GM23338 (cell line): ENCODE measurements at regions not wholly inside any gene's neighbourhood (a gene's known extent, or its start where the extent isn't known, plus 50 kb on each side); places are given as distances from the start of the nearest gene placed in this dataset.

ENCODE experiments used
- ATAC-seq: fragments of 200-7000 bp; cut with Tn5 transposase; 3 replicates; pipeline ENCODE4 v1.9.1; 2020
- DNase-seq: peaks from one replicate; pipeline ENCODE4 v3.0.0-alpha.2; 2015; ENCODE audit warnings: low spot score
- H2AFZ ChIP-seq: fragments of 200-600 bp; sonication (generic); 2 replicates; pipeline ENCODE4 v1.8.0; 2016; ENCODE audit warnings: antibody characterized with exemption, mild to moderate bottlenecking, moderate library complexity
- H3F3A ChIP-seq: fragments of 200-600 bp; sonication (generic); replicated peaks from 2 replicates; pipeline ENCODE4 v1.8.0; 2017; ENCODE audit warnings: antibody characterized with exemption, mixed run types, low read depth
- H3K27ac ChIP-seq: fragments of 200-600 bp; sonication (generic); 2 replicates; pipeline ENCODE4 v1.6.1; 2016; ENCODE audit warnings: low read depth
- H3K27me3 ChIP-seq: fragments of 200-600 bp; sonication (generic); 2 replicates; pipeline ENCODE4 v1.8.0; 2016; ENCODE audit warnings: mild to moderate bottlenecking, mixed run types, moderate library complexity; ENCODE audit not compliant: insufficient read depth
- H3K36me3 ChIP-seq: fragments of 200-600 bp; sonication (generic); 2 replicates; pipeline ENCODE4 v1.8.0; 2016; ENCODE audit warnings: mild to moderate bottlenecking; ENCODE audit not compliant: insufficient read depth
- H3K4me1 ChIP-seq: fragments of 200-600 bp; sonication (generic); 2 replicates; pipeline ENCODE4 v1.8.0; 2016; ENCODE audit warnings: mild to moderate bottlenecking, moderate library complexity; ENCODE audit not compliant: insufficient read depth
- H3K4me2 ChIP-seq: fragments of 200-600 bp; sonication (generic); 2 replicates; pipeline ENCODE4 v1.7.1; 2017; ENCODE audit warnings: mixed run types
- H3K4me3 ChIP-seq: fragments of 200-600 bp; sonication (generic); 2 replicates; pipeline ENCODE4 v1.6.1; 2016; ENCODE audit warnings: mixed run types
- H3K79me2 ChIP-seq: fragments of 200-600 bp; sonication (generic); replicated peaks from 2 replicates; pipeline ENCODE4 v1.8.0; 2017; ENCODE audit warnings: mild to moderate bottlenecking; ENCODE audit not compliant: insufficient read depth
- H3K9me2 ChIP-seq: fragments of 200-600 bp; sonication (generic); 2 replicates; pipeline ENCODE4 v1.8.0; 2017; ENCODE audit not compliant: insufficient read depth
- H4K20me1 ChIP-seq: fragments of 200-600 bp; sonication (generic); replicated peaks from 2 replicates; pipeline ENCODE4 v1.8.0; 2017; ENCODE audit warnings: mild to moderate bottlenecking; ENCODE audit not compliant: insufficient read depth
- H3K27ac Mint-ChIP-seq: 2 replicates; pipeline ENCODE4 v1.8.0; 2020; ENCODE audit warnings: inconsistent platforms, mild to moderate bottlenecking, moderate library complexity, mixed read lengths
- H3K27me3 Mint-ChIP-seq: 3 replicates; pipeline ENCODE4 v1.8.0; 2022; ENCODE audit warnings: low read depth, mild to moderate bottlenecking, moderate library complexity, mixed read lengths, inconsistent platforms; ENCODE audit not compliant: insufficient read depth, poor library complexity
- H3K36me3 Mint-ChIP-seq: 3 replicates; pipeline ENCODE4 v1.8.0; 2021; ENCODE audit warnings: low read depth, mild to moderate bottlenecking, inconsistent platforms, moderate library complexity, mixed read lengths
- H3K4me1 Mint-ChIP-seq: 3 replicates; pipeline ENCODE4 v1.8.0; 2020; ENCODE audit warnings: mild to moderate bottlenecking, inconsistent platforms, mixed read lengths
- H3K4me3 Mint-ChIP-seq: 3 replicates; pipeline ENCODE4 v1.8.0; 2021; ENCODE audit warnings: moderate library complexity, mild to moderate bottlenecking, inconsistent platforms, mixed read lengths
- H3K9me3 Mint-ChIP-seq: 3 replicates; pipeline ENCODE4 v1.8.0; 2020; ENCODE audit warnings: moderate library complexity, mild to moderate bottlenecking, inconsistent platforms, mixed read lengths
- CREB1 ChIP-seq: fragments of 250-450 bp; sonication (Bioruptor Pico); IDR thresholded peaks from 2 replicates; pipeline ENCODE4 v1.5.0; 2020; ENCODE audit warnings: low read depth, mild to moderate bottlenecking, moderate library complexity
- EZH2 ChIP-seq: fragments of 200-600 bp; sonication (generic); IDR thresholded peaks from one replicate; pipeline ENCODE4 v1.8.0; 2017; ENCODE audit warnings: antibody characterized with exemption, mild to moderate bottlenecking, low read depth; ENCODE audit not compliant: unreplicated experiment
- EZH2phosphoT487 ChIP-seq: fragments of 200-600 bp; sonication (generic); IDR thresholded peaks from one replicate; pipeline ENCODE4 v1.8.1; 2018; ENCODE audit warnings: antibody characterized with exemption; ENCODE audit not compliant: unreplicated experiment
- JUNB ChIP-seq: IDR thresholded peaks from one replicate; pipeline ENCODE4 v1.6.1; 2016; ENCODE audit warnings: antibody characterized with exemption; ENCODE audit not compliant: unreplicated experiment
- NANOG ChIP-seq: IDR thresholded peaks from 2 replicates; pipeline ENCODE4 v1.6.1; 2016; ENCODE audit warnings: antibody characterized with exemption, borderline replicate concordance
- POLR2AphosphoS5 ChIP-seq: IDR thresholded peaks from 2 replicates; pipeline ENCODE4 v1.6.1; 2016; ENCODE audit warnings: antibody characterized with exemption, low read depth
- STAT1 ChIP-seq: IDR thresholded peaks from one replicate; pipeline ENCODE4 v1.6.1; 2016; ENCODE audit warnings: antibody characterized with exemption; ENCODE audit not compliant: unreplicated experiment
- ZNF114 ChIP-seq: fragments of 250-450 bp; sonication (Bioruptor Pico); IDR thresholded peaks from 2 replicates; pipeline ENCODE4 v1.5.0; 2020; ENCODE audit warnings: mild to moderate bottlenecking, moderate library complexity
- ZNF331 ChIP-seq: fragments of 250-450 bp; sonication (Bioruptor Pico); IDR thresholded peaks from 2 replicates; pipeline ENCODE4 v1.5.0; 2020; ENCODE audit warnings: low read depth, mild to moderate bottlenecking, moderate library complexity
- TF ChIP-seq, protein P1 (sequence below), 2 experiments: fragments of 200-600 bp in 1 of 2; sonication (generic) in 1 of 2; conservative IDR thresholded peaks; 2 replicates each; pipeline versions ENCODE4 v1.5.1 to v1.6.1; 2016 to 2017; ENCODE audit warnings: antibody characterized with exemption in 2 of 2, low read depth in 2 of 2, mild to moderate bottlenecking in 2 of 2, moderate library complexity in 1 of 2
- TF ChIP-seq, protein P2 (sequence below): IDR thresholded peaks from one replicate; pipeline ENCODE4 v1.6.1; 2018; ENCODE audit warnings: antibody characterized with exemption; ENCODE audit not compliant: unreplicated experiment
- TF ChIP-seq, protein P3 (sequence below): fragments of 250-450 bp; sonication (Bioruptor Pico); IDR thresholded peaks from 2 replicates; pipeline ENCODE4 v1.5.0; 2020; ENCODE audit warnings: mild to moderate bottlenecking, moderate library complexity
- TF ChIP-seq, protein P4 (sequence below): IDR thresholded peaks from 2 replicates; pipeline ENCODE4 v1.6.1; 2016; ENCODE audit warnings: antibody characterized with exemption

DNA sequence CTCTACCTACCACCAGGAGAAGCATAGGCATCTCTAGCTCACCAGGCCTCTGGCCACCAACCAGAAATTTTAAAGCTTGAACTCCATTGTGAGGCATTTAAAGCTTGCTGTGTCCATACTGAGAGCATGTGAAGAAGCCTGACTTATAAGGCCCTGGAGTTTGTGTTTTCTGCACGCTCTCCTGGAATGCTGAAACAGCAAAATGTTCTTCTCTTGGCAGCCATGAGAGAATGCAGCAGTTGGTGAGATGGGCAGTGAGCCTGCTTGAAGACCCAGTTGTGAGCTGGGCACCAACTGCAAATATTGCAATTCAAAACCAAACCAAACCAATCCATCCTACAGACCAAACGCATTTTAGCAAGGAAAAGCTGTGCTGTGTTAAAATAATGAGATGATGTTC lies 170.0 kb upstream of the IVNS1ABP start:
- H3K79me2 ChIP-seq: no peaks in the 10 kb centered on the region
- no peak overlapping the region for H2AFZ ChIP-seq
- H3K27me3 ChIP-seq: no peaks in the 10 kb centered on the region
- H4K20me1 ChIP-seq: no peaks in the 10 kb centered on the region
- TF ChIP-seq NANOG (no peak), POLR2AphosphoS5 (no peak), CREB1 (CRISPR knock-in tag) (no peak), ZNF331 (no peak), EZH2phosphoT487 (no peak), STAT1 (no peak), ZNF114 (no peak), JUNB (no peak), EZH2 (no peak)
- TF ChIP-seq, protein P1, sequence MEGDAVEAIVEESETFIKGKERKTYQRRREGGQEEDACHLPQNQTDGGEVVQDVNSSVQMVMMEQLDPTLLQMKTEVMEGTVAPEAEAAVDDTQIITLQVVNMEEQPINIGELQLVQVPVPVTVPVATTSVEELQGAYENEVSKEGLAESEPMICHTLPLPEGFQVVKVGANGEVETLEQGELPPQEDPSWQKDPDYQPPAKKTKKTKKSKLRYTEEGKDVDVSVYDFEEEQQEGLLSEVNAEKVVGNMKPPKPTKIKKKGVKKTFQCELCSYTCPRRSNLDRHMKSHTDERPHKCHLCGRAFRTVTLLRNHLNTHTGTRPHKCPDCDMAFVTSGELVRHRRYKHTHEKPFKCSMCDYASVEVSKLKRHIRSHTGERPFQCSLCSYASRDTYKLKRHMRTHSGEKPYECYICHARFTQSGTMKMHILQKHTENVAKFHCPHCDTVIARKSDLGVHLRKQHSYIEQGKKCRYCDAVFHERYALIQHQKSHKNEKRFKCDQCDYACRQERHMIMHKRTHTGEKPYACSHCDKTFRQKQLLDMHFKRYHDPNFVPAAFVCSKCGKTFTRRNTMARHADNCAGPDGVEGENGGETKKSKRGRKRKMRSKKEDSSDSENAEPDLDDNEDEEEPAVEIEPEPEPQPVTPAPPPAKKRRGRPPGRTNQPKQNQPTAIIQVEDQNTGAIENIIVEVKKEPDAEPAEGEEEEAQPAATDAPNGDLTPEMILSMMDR (conservative IDR thresholded peaks at IDR 0.05; ENCODE audit: low read depth in 2 of 2): no peak
- TF ChIP-seq, protein P2, sequence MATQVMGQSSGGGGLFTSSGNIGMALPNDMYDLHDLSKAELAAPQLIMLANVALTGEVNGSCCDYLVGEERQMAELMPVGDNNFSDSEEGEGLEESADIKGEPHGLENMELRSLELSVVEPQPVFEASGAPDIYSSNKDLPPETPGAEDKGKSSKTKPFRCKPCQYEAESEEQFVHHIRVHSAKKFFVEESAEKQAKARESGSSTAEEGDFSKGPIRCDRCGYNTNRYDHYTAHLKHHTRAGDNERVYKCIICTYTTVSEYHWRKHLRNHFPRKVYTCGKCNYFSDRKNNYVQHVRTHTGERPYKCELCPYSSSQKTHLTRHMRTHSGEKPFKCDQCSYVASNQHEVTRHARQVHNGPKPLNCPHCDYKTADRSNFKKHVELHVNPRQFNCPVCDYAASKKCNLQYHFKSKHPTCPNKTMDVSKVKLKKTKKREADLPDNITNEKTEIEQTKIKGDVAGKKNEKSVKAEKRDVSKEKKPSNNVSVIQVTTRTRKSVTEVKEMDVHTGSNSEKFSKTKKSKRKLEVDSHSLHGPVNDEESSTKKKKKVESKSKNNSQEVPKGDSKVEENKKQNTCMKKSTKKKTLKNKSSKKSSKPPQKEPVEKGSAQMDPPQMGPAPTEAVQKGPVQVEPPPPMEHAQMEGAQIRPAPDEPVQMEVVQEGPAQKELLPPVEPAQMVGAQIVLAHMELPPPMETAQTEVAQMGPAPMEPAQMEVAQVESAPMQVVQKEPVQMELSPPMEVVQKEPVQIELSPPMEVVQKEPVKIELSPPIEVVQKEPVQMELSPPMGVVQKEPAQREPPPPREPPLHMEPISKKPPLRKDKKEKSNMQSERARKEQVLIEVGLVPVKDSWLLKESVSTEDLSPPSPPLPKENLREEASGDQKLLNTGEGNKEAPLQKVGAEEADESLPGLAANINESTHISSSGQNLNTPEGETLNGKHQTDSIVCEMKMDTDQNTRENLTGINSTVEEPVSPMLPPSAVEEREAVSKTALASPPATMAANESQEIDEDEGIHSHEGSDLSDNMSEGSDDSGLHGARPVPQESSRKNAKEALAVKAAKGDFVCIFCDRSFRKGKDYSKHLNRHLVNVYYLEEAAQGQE: no peak
- TF ChIP-seq, protein P3, sequence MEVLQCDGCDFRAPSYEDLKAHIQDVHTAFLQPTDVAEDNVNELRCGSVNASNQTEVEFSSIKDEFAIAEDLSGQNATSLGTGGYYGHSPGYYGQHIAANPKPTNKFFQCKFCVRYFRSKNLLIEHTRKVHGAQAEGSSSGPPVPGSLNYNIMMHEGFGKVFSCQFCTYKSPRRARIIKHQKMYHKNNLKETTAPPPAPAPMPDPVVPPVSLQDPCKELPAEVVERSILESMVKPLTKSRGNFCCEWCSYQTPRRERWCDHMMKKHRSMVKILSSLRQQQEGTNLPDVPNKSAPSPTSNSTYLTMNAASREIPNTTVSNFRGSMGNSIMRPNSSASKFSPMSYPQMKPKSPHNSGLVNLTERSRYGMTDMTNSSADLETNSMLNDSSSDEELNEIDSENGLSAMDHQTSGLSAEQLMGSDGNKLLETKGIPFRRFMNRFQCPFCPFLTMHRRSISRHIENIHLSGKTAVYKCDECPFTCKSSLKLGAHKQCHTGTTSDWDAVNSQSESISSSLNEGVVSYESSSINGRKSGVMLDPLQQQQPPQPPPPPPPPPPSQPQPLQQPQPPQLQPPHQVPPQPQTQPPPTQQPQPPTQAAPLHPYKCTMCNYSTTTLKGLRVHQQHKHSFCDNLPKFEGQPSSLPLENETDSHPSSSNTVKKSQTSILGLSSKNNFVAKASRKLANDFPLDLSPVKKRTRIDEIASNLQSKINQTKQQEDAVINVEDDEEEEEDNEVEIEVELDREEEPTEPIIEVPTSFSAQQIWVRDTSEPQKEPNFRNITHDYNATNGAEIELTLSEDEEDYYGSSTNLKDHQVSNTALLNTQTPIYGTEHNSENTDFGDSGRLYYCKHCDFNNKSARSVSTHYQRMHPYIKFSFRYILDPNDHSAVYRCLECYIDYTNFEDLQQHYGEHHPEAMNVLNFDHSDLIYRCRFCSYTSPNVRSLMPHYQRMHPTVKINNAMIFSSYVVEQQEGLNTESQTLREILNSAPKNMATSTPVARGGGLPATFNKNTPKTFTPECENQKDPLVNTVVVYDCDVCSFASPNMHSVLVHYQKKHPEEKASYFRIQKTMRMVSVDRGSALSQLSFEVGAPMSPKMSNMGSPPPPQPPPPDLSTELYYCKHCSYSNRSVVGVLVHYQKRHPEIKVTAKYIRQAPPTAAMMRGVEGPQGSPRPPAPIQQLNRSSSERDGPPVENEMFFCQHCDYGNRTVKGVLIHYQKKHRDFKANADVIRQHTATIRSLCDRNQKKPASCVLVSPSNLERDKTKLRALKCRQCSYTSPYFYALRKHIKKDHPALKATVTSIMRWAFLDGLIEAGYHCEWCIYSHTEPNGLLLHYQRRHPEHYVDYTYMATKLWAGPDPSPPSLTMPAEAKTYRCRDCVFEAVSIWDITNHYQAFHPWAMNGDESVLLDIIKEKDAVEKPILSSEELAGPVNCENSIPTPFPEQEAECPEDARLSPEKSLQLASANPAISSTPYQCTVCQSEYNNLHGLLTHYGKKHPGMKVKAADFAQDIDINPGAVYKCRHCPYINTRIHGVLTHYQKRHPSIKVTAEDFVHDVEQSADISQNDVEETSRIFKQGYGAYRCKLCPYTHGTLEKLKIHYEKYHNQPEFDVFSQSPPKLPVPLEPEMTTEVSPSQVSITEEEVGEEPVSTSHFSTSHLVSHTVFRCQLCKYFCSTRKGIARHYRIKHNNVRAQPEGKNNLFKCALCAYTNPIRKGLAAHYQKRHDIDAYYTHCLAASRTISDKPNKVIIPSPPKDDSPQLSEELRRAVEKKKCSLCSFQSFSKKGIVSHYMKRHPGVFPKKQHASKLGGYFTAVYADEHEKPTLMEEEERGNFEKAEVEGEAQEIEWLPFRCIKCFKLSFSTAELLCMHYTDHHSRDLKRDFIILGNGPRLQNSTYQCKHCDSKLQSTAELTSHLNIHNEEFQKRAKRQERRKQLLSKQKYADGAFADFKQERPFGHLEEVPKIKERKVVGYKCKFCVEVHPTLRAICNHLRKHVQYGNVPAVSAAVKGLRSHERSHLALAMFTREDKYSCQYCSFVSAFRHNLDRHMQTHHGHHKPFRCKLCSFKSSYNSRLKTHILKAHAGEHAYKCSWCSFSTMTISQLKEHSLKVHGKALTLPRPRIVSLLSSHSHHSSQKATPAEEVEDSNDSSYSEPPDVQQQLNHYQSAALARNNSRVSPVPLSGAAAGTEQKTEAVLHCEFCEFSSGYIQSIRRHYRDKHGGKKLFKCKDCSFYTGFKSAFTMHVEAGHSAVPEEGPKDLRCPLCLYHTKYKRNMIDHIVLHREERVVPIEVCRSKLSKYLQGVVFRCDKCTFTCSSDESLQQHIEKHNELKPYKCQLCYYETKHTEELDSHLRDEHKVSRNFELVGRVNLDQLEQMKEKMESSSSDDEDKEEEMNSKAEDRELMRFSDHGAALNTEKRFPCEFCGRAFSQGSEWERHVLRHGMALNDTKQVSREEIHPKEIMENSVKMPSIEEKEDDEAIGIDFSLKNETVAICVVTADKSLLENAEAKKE: no peak
- TF ChIP-seq, protein P4, sequence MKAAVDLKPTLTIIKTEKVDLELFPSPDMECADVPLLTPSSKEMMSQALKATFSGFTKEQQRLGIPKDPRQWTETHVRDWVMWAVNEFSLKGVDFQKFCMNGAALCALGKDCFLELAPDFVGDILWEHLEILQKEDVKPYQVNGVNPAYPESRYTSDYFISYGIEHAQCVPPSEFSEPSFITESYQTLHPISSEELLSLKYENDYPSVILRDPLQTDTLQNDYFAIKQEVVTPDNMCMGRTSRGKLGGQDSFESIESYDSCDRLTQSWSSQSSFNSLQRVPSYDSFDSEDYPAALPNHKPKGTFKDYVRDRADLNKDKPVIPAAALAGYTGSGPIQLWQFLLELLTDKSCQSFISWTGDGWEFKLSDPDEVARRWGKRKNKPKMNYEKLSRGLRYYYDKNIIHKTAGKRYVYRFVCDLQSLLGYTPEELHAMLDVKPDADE: no peak
- Mint-ChIP-seq H3K36me3 (no peaks in the 10 kb centered on the region), H3K4me1 (peaks cover 8% of the 10 kb centered on the region), H3K27ac (no peak overlapping the region), H3K9me3 (no peaks in the 10 kb centered on the region), H3K27me3 (peaks cover 3% of the 10 kb centered on the region), H3K4me3 (no peak overlapping the region)
- ATAC-seq (no peak), DNase-seq (no peak)
- H3K27ac ChIP-seq: no peak overlapping the region
- no peak overlapping the region for H3K4me3 ChIP-seq
- H3F3A ChIP-seq: no peaks in the 10 kb centered on the region
- no peaks in the 10 kb centered on the region for H3K9me2 ChIP-seq
- H3K4me1 ChIP-seq: no peaks in the 10 kb centered on the region
- H3K4me2 ChIP-seq: no peak overlapping the region
- H3K36me3 ChIP-seq: no peaks in the 10 kb centered on the region
